Astrocyte (in vitro differentiated cells and primary cell): ENCODE measurements at regions not wholly inside any gene's neighbourhood (a gene's known extent, or its start where the extent isn't known, plus 50 kb on each side); places are given as distances from the start of the nearest gene placed in this dataset.

Source experiments
- EZH2 ChIP-seq: IDR thresholded peaks from 2 replicates; pipeline ENCODE4 v1.6.1; 2012; ENCODE audit warnings: mild to moderate bottlenecking, low read length, inconsistent platforms; ENCODE audit not compliant: insufficient read depth
- TF ChIP-seq, protein P1 (sequence below): IDR thresholded peaks from 2 replicates; pipeline ENCODE4 v1.5.1; 2011; ENCODE audit warnings: low read depth, mild to moderate bottlenecking, inconsistent platforms, low read length, moderate library complexity; ENCODE audit not compliant: insufficient read depth

- TF ChIP-seq, protein P1, sequence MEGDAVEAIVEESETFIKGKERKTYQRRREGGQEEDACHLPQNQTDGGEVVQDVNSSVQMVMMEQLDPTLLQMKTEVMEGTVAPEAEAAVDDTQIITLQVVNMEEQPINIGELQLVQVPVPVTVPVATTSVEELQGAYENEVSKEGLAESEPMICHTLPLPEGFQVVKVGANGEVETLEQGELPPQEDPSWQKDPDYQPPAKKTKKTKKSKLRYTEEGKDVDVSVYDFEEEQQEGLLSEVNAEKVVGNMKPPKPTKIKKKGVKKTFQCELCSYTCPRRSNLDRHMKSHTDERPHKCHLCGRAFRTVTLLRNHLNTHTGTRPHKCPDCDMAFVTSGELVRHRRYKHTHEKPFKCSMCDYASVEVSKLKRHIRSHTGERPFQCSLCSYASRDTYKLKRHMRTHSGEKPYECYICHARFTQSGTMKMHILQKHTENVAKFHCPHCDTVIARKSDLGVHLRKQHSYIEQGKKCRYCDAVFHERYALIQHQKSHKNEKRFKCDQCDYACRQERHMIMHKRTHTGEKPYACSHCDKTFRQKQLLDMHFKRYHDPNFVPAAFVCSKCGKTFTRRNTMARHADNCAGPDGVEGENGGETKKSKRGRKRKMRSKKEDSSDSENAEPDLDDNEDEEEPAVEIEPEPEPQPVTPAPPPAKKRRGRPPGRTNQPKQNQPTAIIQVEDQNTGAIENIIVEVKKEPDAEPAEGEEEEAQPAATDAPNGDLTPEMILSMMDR = no peak
- no peak for TF ChIP-seq EZH2
Measured at GRCh38 chr3:110958313-110959147, 113.1 kb upstream of the NECTIN3 start.
